ENCODE measurements at regions not wholly inside any gene's neighbourhood (a gene's known extent, or its start where the extent isn't known, plus 50 kb on each side); places are given as distances from the start of the nearest gene placed in this dataset.

GRCh38 chr12:93272997-93273396 is 104.7 kb upstream of the NUDT4 start:
- Histone ChIP-seq H3K9me3 (no peaks in the 10 kb centered on the region), H3K36me3 (no peaks in the 10 kb centered on the region), H3K4me1 (ENCODE audit: insufficient read depth) (no peaks in the 10 kb centered on the region), H3K4me3 (no peak overlapping the region), H3K27me3 (no peaks in the 10 kb centered on the region), H3K27ac (no peak overlapping the region)
- no peak for TF ChIP-seq POLR2A (IDR thresholded peaks at IDR 0.05)
- no peak for TF ChIP-seq CTCF (IDR thresholded peaks at IDR 0.05)
- TF ChIP-seq EP300 (IDR thresholded peaks at IDR 0.05): no peak
- DNase-seq: no peak
- WGBS, 3 donors: 96 to 98% (median 97%) methylated on average over 2 of the region's 2 CpGs
- intact Hi-C loops (cut with DNase I): no loop called here

- Histone ChIP-seq H3K27me3 (no peaks in the 10 kb centered on the region), H3K36me3 (no peaks in the 10 kb centered on the region), H3K9me3 (no peaks in the 10 kb centered on the region), H3K4me1 (ENCODE audit: insufficient read depth) (no peaks in the 10 kb centered on the region), H3K27ac (no peak overlapping the region), H3K4me3 (no peak overlapping the region)
- DNase-seq: no peak
- intact Hi-C loops (cut with DNase I): no loop called here
- TF ChIP-seq EP300 (IDR thresholded peaks at IDR 0.05) (no peak), POLR2A (IDR thresholded peaks at IDR 0.05) (no peak), CTCF (IDR thresholded peaks at IDR 0.05) (no peak)
- 66 to 70% (median 69%) methylated on average over 8 of the region's 8 CpGs for WGBS, 3 donors
These were observed 103.7 kb upstream of the NUDT4 start for GRCh38 chr12:93273834-93274564.

DNA sequence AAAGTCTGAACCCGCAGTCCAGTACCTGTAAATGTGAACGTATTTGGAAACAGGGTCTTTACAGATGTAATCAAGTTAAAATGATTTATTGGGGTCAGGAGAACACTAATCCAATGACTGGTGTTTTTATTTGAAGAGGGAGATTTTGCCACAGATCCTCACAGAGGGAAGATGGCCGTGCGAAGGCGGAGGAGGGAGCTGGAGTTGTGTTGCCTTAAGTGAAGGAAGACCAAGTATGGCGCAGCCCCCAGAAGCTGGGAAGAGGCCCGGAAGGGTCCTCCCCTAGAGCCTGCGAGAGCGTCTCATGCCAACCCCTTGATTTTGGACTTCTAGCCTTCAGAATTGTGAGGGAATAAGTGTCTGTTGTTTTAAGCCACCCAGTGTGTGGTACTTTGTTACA is 102.8 kb upstream of the NUDT4 start:
- Histone ChIP-seq H3K36me3 (no peaks in the 10 kb centered on the region), H3K4me3 (no peak overlapping the region), H3K27ac (no peak overlapping the region), H3K27me3 (no peaks in the 10 kb centered on the region), H3K4me1 (ENCODE audit: insufficient read depth) (no peaks in the 10 kb centered on the region), H3K9me3 (no peaks in the 10 kb centered on the region)
- TF ChIP-seq EP300 (IDR thresholded peaks at IDR 0.05): no peak
- no peak for TF ChIP-seq POLR2A (IDR thresholded peaks at IDR 0.05)
- no peak for TF ChIP-seq CTCF (IDR thresholded peaks at IDR 0.05)
- whole genome bisulfite sequencing, 3 donors: 94 to 95% (median 94%) methylated on average over 9 of the region's 9 CpGs
- DNase-seq: no peak
- intact Hi-C loops (cut with DNase I): no loop called here

DNA sequence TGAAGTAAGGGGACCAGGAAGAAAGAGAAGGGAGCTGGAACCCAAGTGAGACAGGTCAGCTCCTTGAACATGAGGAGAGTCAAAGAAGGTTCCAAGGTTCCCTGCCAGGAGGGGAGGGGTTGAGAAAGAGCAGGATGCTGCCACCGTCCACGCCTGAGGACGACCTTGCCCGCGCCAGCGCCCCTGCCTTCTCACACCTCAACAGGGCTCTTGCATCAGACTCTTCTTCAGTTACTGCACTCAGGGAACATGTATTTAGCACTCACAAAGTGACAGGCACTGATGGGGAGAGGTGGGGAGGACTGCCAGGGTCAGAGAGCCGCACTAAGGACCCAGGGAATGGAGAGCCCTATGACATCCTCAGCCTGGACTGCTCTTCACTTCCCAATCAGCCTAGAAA is 102.1 kb upstream of the NUDT4 start:
- TF ChIP-seq POLR2A (IDR thresholded peaks at IDR 0.05) (no peak), CTCF (IDR thresholded peaks at IDR 0.05) (no peak)
- no peak for DNase-seq
- intact Hi-C loops (cut with DNase I): no loop called here
- Histone ChIP-seq H3K4me3 (no peak overlapping the region), H3K36me3 (no peaks in the 10 kb centered on the region), H3K4me1 (ENCODE audit: insufficient read depth) (no peaks in the 10 kb centered on the region), H3K9me3 (no peaks in the 10 kb centered on the region), H3K27ac (no peak overlapping the region), H3K27me3 (no peaks in the 10 kb centered on the region)
- 94 to 99% (median 96%) methylated on average over 7 of the region's 7 CpGs for WGBS, 3 donors

Measured in ovary (tissue), 7 donors.